GM12865 (cell line): ENCODE measurements at regions not wholly inside any gene's neighbourhood (a gene's known extent, or its start where the extent isn't known, plus 50 kb on each side); places are given as distances from the start of the nearest gene placed in this dataset.

ENCODE experiments used
- DNase-seq: peaks from one replicate; pipeline ENCODE4 v3.0.0; 2010; ENCODE audit warnings: low read depth
- H3K4me3 ChIP-seq: 2 replicates; pipeline ENCODE4 v1.5.1; 2011; ENCODE audit warnings: mild to moderate bottlenecking, low read depth, low read length, control low read depth
- CTCF ChIP-seq: IDR thresholded peaks from 2 replicates; pipeline ENCODE4 v1.5.1; 2011; ENCODE audit warnings: low read length, control low read depth, low read depth, inconsistent platforms; ENCODE audit not compliant: insufficient read depth; ENCODE audit errors: missing control alignments

DNA sequence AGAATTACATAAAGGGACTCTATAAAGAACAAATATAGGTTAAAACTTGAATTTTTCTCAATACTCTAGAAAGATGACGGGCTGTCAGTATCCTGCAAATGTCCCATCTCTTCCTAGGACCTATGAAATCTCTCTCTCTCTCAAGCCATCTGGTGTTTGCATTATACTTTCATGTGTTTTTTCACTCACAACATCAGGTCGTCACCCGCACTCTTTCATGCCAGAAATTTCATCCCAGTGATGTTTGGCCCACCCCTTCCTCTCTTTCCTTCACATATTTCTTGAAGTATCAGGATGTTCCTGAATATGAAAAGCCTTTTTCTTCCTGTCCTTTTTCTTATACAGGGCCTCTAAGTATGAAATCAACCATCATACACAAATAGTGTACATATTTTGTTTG is 63.3 kb upstream of the GAS1 start:
- no peak for DNase-seq
- no peak for TF ChIP-seq CTCF
- no peak overlapping the region for H3K4me3 ChIP-seq

DNA sequence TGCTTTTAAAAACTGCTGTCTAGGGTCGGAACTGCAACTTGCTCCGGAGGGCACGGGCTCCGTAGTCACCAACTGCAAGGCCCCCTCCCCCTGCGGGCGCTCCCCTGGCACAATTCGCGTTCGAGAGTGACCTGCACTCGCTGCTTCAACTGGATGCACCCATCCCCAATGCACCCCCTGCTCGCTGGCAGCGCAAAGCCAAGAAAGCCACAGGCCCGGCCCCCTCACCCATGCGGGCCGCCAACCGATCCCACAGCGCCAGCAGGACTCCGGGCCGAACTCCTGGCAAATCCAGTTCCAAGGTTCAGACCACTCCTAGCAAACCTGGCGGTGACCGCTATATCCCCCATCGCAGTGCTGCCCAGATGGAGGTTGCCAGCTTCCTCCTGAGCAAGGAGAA is 64.2 kb upstream of the GAS1 start:
- no peak overlapping the region for H3K4me3 ChIP-seq
- no peak for DNase-seq

GRCh38 chr9:87013490-87013889 is 66.2 kb upstream of the GAS1 start:
- DNase-seq = no peak
- no peak for TF ChIP-seq CTCF
- no peak overlapping the region for H3K4me3 ChIP-seq

More for the DNA sequence above, 64.2 kb upstream of the GAS1 start:
- TF ChIP-seq CTCF = no peak

DNA sequence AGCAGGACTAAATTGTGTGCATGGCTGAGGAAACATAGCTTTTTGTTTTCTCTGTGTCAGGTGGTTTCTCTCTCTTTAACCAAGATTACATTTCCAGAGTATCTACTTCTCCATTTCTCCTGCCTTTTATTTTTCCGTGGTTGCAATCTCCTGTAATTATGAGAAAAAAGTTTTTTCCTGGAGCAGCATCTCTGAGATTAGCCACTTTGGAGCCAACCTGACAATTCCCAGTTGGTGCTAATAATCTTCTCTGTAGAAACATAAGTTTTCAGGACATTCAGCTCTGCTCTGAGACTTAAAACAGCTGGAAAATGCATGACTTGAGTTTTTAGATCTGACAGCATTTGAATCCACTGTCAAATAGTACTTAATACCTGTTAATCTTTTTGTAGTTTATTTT is 67.1 kb upstream of the GAS1 start:
- no peak for TF ChIP-seq CTCF
- DNase-seq = no peak
- no peak overlapping the region for H3K4me3 ChIP-seq

DNA sequence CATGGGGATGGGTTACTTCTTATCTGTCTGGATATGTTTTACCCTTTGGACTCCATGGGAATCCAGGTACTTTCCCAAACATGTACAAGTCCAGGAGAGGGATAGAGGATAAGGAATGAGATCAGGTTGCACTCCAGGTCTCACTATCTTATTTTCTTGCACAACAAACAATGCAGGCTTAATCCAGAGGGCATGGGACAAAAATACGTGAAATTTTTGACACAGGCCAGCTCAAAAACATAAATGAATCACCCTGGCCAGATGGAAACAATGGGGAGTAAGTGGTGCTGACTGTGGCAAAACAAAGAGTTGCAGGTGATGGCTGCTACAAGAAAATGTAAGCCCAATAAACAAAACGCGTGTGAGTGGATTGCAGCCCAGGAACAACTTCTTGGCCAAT is 69.4 kb upstream of the GAS1 start:
- no peak for TF ChIP-seq CTCF
- H3K4me3 ChIP-seq = no peak overlapping the region
- no peak for DNase-seq

- no peak for TF ChIP-seq CTCF
- H3K4me3 ChIP-seq = no peak overlapping the region
- no peak for DNase-seq
These were observed 73.1 kb upstream of the GAS1 start for GRCh38 chr9:87020169-87020950.

DNA sequence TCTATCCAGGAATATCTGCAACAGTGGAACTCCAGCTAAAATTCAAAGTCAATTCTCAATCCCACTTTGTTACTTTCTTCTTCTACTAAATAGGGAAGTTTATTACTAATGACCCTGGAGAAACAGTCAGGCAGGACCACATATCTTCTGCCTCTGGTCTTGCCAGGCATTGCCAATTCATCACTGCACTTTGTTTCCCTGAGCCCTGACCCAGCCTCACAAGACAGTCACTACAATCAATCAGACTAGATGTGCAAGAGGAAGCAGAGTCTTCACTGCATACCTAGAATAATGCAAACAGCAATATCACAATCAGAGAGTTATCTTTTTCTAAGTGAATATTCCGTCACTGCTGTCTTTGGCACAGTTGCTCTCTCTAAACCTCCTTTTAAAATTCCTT is 74.9 kb upstream of the GAS1 start:
- TF ChIP-seq CTCF = no peak
- DNase-seq = no peak
- H3K4me3 ChIP-seq = no peak overlapping the region
